Suprapubic skin (tissue), 4 donors: ENCODE measurements at regions not wholly inside any gene's neighbourhood (a gene's known extent, or its start where the extent isn't known, plus 50 kb on each side); places are given as distances from the start of the nearest gene placed in this dataset.

Source experiments
- CTCF ChIP-seq, 2 donors: fragments of 200-600 bp in 1 of 2; fragments of 450-650 bp in 1 of 2; sonication (generic) in 1 of 2; IDR thresholded peaks; one replicate each; pipeline ENCODE4 v1.5.1; 2016 to 2019; ENCODE audit warnings: antibody characterized with exemption in 2 of 2, mild to moderate bottlenecking in 1 of 2, moderate library complexity in 1 of 2
- EP300 ChIP-seq: sonication (generic); formaldehyde crosslinking; IDR thresholded peaks from one replicate; pipeline ENCODE4 v1.6.1; 2017; ENCODE audit warnings: antibody characterized with exemption
- POLR2A ChIP-seq, 2 donors: fragments of 450-650 bp; IDR thresholded peaks; one replicate each; pipeline ENCODE4 v1.6.1; 2017; ENCODE audit warnings: antibody characterized with exemption in 2 of 2, mild to moderate bottlenecking in 2 of 2, moderate library complexity in 2 of 2
- POLR2AphosphoS5 ChIP-seq, 3 donors: sonication (generic); formaldehyde crosslinking; IDR thresholded peaks; one replicate each; pipeline ENCODE4 v1.6.1; 2017; ENCODE audit warnings: antibody characterized with exemption in 3 of 3

- TF ChIP-seq CTCF (IDR thresholded peaks at IDR 0.05) (no peak), EP300 (no peak), POLR2A (IDR thresholded peaks at IDR 0.05) (no peak), POLR2AphosphoS5 (IDR thresholded peaks at IDR 0.05) (no peak)
These were observed 1108.1 kb upstream of the CNTN5 start for GRCh38 chr11:97912629-97913028.
